GM18909 (cell line): ENCODE measurements at regions not wholly inside any gene's neighbourhood (a gene's known extent, or its start where the extent isn't known, plus 50 kb on each side); places are given as distances from the start of the nearest gene placed in this dataset.

ENCODE experiments used
- ATAC-seq: cut with Tn5 transposase; IDR thresholded peaks from one replicate; pipeline ENCODE4 v1.9.1; 2021; ENCODE audit warnings: mild to moderate bottlenecking; ENCODE audit not compliant: unreplicated experiment, poor library complexity

DNA sequence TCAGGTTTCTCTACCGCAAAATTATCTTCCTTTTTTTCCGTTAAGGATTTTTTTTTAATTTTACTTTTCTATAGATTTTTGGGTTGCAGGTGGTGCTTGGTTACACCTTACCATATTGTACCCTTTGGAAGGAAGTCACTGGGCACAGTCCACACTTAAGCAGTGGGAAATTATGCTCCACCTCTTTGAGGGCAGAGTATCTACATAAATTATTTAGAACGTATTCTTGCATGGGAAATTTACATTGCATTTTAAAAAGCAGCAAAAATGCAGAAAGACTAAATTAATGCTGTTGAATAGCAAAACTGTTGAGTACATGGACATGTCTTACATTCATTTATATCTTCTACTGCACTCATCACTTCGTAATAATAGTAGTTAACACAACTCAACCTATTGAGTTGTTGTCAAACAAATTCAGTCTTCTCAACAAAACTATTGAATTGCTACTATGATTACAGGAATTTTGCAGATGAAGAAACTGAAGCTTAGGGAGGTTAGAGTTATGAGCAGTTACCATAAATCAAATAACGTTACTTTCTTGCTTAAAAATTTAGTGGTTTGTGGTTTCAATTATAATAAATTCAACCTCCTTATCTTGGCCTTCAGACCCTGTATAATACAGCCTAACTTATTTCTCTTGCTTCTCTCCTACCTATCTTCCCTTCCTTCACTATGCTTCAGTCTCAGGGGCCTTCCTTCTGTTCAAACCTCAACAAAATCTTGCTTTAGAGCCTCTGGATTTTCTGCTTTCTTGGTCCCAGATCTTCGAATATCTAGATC, 97.4 kb upstream of the ARHGAP20 start:
- ATAC-seq, result no peak

DNA sequence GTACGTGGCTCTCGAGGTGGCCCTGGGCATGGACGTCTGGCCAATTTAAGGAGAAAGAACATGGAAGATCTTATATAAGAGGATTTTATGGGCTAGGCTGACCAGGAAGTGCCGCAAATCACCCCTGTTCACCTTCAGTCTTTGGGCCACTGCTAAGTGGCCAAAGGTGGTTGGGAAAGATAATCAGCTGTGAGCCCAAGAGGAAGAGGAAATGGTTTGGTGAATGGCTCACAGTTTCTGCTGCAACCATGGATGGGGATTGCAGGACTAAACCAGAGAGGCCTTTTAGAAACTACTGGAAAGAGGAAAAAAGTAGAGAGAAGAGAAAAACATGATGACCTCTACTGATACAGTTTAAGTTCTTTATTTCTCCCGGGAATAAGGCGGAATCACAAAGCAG, 96.0 kb upstream of the ARHGAP20 start:
- ATAC-seq, result no peak

DNA sequence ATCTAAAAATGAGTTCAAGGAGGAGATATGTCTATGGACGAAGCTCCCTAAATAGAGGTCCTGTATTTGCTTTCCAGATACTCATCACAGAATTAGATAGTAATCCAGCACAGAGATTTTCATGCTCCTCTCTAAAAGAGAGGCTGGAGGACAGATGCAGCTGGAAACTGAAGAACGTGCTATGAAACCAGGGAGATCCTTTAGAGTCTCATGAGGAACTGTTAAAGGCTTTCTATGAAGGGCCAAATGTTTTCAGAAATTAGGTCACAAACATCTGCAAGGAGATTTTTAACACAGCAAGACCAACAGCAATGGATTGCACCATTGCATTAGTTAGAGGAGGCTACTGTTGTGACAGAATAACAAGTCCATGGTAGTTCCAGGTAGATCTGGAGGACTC, 95.6 kb upstream of the ARHGAP20 start:
- ATAC-seq, result no peak

DNA sequence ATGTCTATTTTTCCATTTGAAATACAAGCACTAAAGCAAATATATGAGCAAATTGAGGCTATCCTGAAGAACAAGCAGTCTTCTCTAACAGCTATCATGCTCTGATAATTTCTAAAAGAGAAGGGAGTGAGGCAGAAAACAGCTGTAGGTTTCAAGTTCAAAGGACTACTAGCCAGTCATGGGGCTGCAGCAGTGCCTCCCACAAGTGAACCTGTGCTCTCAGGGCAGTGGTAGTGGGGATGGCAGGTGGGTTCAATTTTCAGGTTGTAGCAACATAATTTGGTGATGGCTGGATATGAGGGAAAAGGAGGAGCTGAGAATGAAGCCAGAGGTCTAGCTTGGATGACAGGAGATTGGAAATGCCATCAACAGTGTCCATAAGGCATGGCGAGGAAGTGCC, 93.5 kb upstream of the ARHGAP20 start:
- no peak for ATAC-seq

DNA sequence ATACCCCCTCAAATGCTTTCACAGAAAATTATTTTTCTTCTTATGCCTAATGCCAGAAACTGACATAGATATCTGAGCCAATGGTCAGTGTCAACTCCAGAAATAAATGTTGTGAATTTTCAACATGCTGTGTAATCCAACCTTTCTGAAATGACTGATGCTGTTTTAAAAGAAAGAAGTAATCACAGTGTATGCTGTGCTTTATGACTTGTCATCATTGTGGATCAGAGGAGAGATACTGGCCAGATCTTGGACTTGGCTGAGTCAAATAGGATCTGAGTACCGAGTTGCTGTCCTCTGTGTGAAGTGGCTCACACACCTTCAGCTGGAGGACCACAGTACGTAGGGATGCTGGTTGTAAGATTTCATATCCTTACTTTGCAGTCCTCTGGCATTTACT, 89.9 kb upstream of the ARHGAP20 start:
- ATAC-seq, result no peak

DNA sequence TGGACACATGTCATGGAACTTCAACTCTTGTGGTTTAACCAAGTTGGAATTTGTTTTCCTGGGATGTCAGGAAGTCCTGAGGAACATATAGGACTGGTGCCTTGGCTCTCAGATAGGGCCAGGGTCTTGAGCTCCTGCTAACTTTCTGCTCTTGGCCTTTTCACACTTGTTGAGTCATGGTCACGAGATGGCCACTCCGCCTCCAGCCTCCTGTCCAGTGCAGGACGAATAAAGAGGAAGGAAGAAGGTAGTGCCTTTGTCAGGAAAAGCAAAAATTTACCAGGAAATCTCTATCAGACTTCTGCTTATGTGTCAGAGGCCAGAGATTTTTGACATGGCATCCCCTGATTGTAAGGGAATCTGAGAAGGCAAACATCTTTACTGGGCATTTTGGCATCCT, 89.1 kb upstream of the ARHGAP20 start:
- ATAC-seq, result no peak

DNA sequence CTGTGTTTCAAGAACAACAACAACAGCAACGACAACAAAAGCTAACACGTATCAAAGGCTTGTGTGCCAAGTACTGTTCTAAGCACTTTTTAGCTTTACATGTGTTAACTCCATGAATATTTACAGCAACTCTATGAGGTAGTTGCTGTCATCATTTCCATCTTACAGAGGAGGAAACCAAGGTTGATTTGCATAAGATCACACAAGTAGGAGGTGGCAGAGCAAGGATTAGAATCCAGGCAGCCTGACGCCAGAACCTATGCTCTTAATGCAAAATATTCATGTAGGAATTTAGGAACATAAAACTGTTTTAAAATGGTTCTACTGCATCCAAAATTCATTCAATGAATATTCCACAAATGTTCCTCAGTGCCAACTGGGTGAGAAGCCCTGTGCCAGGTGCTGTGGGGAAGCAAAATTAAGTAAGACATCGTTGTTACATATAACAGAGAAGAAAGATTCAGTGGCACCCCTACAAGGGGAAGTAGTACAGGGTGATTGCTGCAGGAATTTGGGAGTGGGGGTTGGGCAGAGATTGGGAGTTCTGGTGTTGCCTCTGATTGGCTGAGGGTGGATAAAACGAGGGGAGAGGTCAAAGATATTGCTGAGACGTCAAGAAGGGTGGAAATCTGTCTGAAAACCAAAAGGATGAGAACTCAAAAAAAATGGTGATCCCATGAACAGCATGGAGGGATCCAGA, 86.1 kb upstream of the ARHGAP20 start:
- no peak for ATAC-seq

DNA sequence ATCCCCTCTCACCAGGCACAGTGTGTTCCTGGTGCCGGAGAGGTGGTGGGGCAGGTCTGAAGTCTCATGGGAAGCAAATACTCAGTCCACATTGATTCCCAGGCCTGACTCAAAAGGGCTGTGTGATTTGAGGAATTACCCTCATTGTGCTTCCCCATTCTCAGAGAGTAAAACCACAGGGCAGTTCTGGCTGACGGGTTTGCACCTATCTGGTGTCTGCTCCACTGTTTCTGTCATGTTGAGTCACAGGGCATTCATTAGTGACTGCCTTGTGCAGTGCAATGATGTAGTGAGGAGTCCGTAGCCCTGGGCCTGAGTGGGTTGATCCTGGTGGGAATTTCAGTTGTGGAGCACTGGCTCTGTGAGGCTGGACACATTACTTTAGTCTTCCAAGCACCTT, 85.2 kb upstream of the ARHGAP20 start:
- ATAC-seq, result peak; percentile 86

DNA sequence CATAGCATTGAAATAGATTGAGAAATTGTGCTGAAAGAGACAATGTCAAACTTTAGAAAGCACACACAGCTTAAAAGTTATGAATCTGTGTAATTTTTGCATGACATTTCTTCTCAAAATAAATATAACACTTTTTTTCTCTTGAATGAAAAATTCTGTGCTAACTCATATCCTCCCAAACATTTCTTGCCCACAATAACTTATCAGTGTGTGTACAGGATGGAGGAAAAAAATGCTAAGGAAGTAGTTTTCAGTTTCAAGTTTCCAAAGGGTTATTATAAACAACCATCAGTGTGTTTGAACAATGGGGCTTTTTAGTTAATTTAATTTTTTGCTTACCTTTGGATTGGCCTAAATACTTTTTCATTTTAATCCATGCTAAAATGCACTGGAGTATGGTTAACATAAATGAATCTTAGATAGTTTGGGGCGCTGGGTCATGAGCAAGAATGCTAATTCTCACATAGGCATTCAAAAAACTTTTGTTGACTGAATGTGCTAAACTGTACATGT, 82.9 kb upstream of the ARHGAP20 start:
- no peak for ATAC-seq

DNA sequence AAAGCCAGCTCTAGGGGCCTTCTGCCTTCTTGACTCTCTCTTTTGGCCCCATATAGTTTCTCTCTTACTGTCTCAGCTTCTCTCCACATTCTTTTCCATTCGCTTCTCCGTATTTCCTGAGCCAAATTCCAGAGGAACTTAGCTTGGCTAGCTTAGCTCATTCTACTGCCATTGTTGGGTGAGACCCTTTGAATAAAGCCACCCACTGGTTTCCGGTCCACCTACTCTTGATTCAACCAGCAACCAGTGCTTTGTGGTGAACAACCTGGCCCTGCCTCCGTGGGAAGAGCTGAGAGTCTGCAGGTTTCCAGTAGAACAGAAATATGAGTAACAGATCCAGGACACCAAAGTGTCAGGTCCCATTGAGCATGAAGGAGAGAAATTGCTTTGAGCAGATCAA, 81.3 kb upstream of the ARHGAP20 start:
- ATAC-seq, result no peak

DNA sequence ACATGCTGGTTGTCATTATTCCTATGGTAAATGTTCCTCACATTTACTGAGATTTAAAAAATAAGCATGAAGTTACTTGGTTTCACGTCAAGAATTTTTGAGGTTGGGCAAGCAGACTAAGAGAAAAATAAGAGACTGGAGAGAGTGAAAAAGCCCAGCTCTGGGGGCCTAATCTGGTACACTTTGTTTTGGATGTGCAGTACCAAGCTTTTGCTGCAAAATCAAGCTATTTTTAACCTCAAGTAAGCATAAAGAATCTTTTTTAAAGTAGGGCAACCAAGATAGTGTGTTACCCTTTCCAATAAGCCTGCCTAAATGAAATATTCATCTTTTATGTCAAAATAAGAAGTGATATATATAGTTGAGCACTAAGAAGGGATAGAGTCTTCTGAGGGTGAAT, 79.4 kb upstream of the ARHGAP20 start:
- no peak for ATAC-seq

DNA sequence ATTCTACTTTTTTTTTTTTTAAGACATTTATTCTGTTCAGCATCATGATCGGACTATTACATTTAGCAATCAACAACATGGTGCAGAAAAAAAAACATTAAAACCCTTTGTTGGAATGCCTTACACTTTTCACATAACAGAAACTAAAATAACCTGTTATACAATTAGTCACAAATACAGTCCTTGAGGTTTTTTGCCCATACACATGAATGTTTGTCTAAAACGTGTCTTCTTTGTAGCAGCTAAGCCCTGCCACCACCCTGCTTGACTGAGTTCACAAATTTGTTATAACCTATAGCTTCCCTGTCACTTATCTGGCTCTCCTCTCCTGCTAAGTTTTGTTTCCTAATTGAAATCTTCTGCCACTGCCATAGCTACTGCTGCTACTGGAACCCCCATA, 75.4 kb upstream of the ARHGAP20 start:
- no peak for ATAC-seq

DNA sequence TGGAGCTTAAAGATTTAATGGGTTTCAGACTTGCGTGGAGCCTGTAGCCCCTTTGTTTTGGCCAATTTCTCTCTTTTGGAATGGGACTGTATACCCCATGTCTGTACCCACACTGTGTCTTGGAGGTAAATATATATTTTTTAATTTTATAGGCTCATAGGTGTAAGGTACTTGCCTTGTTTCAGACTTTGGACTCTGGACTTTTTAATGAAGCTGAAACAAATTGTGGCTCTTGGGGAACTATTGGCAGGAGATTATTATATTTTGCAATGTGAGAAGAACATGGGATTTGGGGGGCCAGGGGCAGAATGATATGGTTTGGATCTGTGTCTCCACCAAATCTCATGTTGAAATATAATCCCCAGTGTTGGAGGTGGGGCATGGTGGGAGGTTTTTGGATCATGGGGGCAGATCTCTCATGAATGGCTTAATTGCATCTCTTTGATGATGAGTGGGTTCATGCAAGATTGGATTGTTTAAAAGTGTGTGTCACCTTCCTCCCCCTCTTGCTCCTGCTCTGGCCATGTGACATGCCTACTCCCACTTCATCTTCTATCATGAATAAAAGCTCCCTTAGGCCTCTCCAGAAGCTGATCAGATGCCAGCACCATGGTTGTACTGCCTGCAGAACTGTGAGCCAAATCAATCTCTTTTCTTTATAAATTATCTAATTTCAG, 74.1 kb upstream of the ARHGAP20 start:
- ATAC-seq, result no peak

DNA sequence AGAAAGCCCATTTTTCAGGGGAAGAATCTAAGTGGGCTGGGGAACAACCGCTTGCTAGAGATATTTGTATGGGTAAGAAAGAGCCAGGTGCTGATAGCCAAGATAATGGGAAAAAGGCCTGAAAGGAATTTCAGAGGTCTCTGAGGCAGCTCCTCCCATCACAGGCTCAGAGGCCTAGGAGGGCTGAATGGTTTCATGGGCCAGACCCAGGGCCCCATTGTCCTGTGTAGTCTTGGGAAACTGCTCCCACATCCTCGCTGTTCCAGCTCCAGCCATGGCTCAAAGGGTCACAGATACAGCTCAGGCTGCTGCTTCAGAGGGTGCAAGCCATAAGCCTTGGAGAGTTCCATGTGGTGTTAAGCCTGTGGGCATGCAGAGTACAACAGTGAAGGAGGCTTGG, 73.2 kb upstream of the ARHGAP20 start:
- ATAC-seq, result no peak

DNA sequence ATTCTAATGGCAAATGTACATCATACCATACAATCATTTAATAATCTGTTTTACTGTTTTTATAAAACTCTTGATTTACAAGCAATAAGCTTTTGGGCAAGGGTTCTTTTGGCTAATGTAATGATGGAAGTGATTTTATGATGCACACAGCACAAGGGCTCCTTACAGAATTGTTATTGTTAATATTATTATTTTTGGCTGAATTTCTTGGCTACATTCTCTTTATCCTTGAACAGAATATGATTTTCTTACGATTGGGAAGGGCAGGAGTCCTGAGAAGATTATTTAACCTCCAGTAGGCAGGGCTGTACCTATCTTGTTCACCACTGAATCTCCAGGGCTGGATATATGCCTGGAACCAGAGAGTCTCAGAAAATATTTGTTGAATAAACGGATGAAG, 70.4 kb upstream of the ARHGAP20 start:
- ATAC-seq, result no peak

DNA sequence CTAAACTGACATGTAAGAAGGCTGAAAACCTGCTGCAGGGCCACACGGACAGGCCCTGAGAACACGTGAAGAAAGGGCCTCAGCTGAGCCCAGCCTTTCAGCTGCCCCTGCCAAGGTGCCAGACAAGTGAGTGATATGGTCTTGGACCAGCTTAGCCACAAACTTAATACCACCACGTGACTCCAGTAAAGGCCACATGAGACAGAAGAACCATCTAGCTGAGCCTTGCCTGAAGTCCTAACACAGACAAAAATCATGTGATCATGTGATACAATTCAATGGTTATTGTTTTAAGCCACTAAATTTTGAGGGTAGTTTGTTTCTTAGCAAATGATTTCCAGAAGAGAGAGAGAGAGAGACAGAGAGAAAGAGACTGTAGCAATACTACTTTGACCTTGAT, 66.9 kb upstream of the ARHGAP20 start:
- no peak for ATAC-seq

DNA sequence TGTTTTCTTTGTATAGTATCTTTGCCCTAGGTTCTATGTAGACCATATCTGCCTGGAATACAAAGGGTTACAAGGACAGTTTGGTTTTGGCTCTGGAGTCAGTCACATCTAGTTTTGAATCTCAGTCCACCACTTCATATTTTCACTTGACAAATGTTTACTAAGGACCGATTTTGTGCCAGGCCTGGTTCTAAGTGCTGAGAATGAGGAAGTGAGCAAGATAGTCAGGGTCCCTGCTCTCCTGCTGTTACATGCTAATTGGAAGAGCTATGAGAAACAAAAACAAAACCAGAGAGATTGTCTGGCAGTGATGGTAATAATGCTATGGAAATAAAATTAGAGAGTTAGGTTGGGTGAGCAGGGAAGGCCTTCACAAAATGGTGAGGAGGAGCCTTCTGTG, 66.1 kb upstream of the ARHGAP20 start:
- peak; percentile 70 for ATAC-seq

DNA sequence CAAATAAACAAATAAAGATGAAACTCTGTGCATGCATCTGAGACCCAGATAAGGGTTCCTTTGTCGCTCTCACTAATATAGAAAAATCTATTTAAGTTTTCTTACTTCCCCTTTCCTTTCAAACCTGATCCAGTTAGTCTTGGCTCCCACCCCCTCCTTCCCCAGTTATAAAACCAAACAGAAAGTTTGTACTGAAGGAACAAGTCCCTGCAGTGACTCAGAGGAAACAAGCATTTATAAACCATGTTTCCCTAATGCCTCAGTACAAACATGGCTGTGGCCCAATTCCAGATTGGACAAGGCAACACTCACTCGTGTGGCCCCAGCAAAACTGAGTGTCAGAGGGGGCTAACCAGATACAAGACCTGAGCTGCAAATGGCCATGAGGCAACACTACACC, 65.5 kb upstream of the ARHGAP20 start:
- no peak for ATAC-seq

DNA sequence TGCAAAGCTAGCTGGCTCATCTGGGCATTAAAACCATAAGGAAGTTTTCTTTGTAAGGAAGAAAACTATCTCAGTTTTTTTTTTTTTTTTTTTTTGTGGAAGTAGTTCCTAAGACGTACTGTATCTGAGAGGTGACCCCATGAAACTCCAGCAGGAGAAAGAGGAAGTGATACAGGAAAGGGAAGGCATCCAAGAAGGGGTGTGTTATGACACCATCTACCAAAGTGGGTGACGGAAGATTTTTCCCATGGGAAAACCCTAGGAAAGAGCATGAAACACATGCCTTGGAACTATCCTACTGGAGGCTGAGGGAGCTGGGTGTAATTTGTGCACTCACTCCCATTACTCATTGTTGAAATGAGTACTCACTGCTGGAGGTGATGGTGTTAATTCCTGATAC, 63.8 kb upstream of the ARHGAP20 start:
- no peak for ATAC-seq

DNA sequence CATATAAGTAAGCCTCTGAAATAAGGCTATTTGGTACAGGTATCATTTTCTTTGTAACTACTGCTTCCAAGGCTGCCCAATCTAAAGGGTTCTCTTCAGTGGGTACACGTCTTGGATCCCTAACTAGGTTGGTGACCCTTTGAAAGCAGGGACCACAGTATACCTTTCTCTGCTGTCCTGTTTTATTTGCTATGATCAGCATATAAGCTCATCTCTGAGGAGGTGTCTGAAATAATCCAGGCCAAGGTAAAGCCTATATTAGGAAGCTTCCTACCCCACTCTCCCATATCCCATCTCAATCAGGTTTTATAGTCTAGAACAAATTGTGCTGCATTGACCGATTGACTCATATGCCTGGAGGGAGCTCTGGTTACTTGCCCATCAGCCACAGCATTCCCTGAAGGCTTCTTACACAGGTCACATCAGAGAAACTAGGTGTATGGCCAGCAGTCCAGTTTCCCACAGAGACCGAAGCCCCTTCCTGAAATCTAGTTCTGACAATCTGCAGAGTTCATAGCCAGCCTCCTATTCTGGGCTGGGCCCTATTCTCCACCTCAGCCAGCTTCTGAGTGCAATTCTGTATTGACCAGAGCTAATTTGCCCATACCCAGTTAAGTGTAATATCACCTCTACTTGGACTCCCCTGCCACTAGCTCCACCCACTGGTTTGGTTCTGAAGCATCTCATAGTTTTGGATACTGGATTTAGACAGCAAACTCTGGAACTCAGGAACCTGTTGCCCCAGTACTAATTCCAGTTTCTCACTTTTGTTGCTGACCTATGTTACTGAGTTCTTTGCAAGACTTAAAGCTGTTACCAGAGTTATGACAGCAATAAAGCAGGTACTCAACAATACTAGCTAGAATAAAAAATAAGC, 62.1 kb upstream of the ARHGAP20 start:
- no peak for ATAC-seq
